ENCODE measurements at regions not wholly inside any gene's neighbourhood (a gene's known extent, or its start where the extent isn't known, plus 50 kb on each side); places are given as distances from the start of the nearest gene placed in this dataset.
"Not testable (repeated sequence)": the region's sequence is repeated elsewhere in the genome, so short reads cannot be mapped to it uniquely, and the experiment has no call there.

DNA sequence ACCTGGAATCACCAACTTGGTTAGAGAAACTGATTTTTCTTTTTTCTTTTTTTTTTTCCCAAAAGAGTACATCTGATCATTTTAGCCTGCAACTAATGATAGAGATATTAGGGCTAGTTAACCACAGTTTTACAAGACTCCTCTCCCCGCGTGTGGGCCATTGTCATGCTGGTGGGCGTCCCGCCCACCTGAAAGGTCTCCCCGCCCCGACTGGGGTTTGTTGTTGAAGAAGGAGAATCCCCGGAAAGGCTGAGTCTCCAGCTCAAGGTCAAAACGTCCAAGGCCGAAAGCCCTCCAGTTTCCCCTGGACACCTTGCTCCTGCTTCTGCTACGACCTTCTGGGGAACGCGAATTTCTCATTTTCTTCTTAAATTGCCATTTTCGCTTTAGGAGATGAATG, 162.0 kb downstream of the RTL9 start:
- TF ChIP-seq, protein P1, sequence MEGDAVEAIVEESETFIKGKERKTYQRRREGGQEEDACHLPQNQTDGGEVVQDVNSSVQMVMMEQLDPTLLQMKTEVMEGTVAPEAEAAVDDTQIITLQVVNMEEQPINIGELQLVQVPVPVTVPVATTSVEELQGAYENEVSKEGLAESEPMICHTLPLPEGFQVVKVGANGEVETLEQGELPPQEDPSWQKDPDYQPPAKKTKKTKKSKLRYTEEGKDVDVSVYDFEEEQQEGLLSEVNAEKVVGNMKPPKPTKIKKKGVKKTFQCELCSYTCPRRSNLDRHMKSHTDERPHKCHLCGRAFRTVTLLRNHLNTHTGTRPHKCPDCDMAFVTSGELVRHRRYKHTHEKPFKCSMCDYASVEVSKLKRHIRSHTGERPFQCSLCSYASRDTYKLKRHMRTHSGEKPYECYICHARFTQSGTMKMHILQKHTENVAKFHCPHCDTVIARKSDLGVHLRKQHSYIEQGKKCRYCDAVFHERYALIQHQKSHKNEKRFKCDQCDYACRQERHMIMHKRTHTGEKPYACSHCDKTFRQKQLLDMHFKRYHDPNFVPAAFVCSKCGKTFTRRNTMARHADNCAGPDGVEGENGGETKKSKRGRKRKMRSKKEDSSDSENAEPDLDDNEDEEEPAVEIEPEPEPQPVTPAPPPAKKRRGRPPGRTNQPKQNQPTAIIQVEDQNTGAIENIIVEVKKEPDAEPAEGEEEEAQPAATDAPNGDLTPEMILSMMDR (IDR thresholded peaks at IDR 0.05; ENCODE audit: extremely low read depth in 1 of 2, insufficient read depth in 1 of 2, low read depth in 1 of 2, low read length in 2 of 2): not testable (repeated sequence)
- TF ChIP-seq FOS (IDR thresholded peaks at IDR 0.05; ENCODE audit: borderline replicate concordance, insufficient read depth, low read length); EZH2 (IDR thresholded peaks at IDR 0.05; ENCODE audit: borderline replicate concordance, low read depth, low read length, severe bottlenecking); POLR2A (IDR thresholded peaks at IDR 0.05; ENCODE audit: low read depth, low read length): not testable (repeated sequence)
